Karpas-422 (cell line): ENCODE measurements at regions not wholly inside any gene's neighbourhood (a gene's known extent, or its start where the extent isn't known, plus 50 kb on each side); places are given as distances from the start of the nearest gene placed in this dataset.
A peak's percentile ranks its signal among the peaks of the same experiment; 100 is the strongest.

Experiments used
- DNase-seq: peaks from one replicate; pipeline ENCODE4 v3.0.0-alpha.2; 2015
- H2AFZ ChIP-seq: fragments of 200-600 bp; sonication (generic); 2 replicates; pipeline ENCODE4 v1.6.1; 2014; ENCODE audit warnings: antibody characterized with exemption, low read length, mixed read lengths
- H3K27ac ChIP-seq: fragments of 200-600 bp; sonication (generic); 2 replicates; pipeline ENCODE4 v1.5.1; 2014; ENCODE audit warnings: mild to moderate bottlenecking, low read length, moderate library complexity
- H3K27me3 ChIP-seq: fragments of 200-600 bp; sonication (generic); 2 replicates; pipeline ENCODE4 v1.6.1; 2014; ENCODE audit warnings: low read length, mixed read lengths
- H3K36me3 ChIP-seq: fragments of 200-600 bp; sonication (generic); 2 replicates; pipeline ENCODE4 v1.6.1; 2014; ENCODE audit warnings: low read length, mixed read lengths; ENCODE audit not compliant: insufficient read depth
- H3K4me1 ChIP-seq: fragments of 200-600 bp; sonication (generic); 2 replicates; pipeline ENCODE4 v1.6.1; 2014; ENCODE audit warnings: mild to moderate bottlenecking, low read length, mixed read lengths
- H3K4me2 ChIP-seq: fragments of 200-600 bp; sonication (generic); 2 replicates; pipeline ENCODE4 v1.6.1; 2014; ENCODE audit warnings: low read length, low read depth, mild to moderate bottlenecking; ENCODE audit not compliant: poor library complexity, severe bottlenecking
- H3K4me3 ChIP-seq: fragments of 200-600 bp; sonication (generic); 2 replicates; pipeline ENCODE4 v1.5.1; 2014; ENCODE audit warnings: mild to moderate bottlenecking, antibody characterized with exemption, low read length, mixed read lengths
- H3K79me2 ChIP-seq: fragments of 200-600 bp; sonication (generic); 2 replicates; pipeline ENCODE4 v1.6.1; 2014; ENCODE audit warnings: mild to moderate bottlenecking, low read length, mixed read lengths
- H3K9ac ChIP-seq: fragments of 200-600 bp; sonication (generic); 2 replicates; pipeline ENCODE4 v1.6.0; 2014; ENCODE audit warnings: low read length
- H3K9me2 ChIP-seq: fragments of 200-600 bp; sonication (generic), shearing (Covaris generic); replicated peaks from 2 replicates; pipeline ENCODE4 v1.6.0; 2014; ENCODE audit warnings: mild to moderate bottlenecking, low read length, moderate library complexity; ENCODE audit not compliant: insufficient read depth
- H3K9me3 ChIP-seq: fragments of 300-700, 200-600 bp; sonication (generic); 2 replicates; pipeline ENCODE4 v1.6.1; 2014; ENCODE audit warnings: low read length, mixed read lengths
- H4K20me1 ChIP-seq: fragments of 200-600 bp; sonication (generic); 2 replicates; pipeline ENCODE4 v1.6.1; 2014; ENCODE audit warnings: mild to moderate bottlenecking, antibody characterized with exemption, low read length, low read depth; ENCODE audit not compliant: insufficient read depth

DNA sequence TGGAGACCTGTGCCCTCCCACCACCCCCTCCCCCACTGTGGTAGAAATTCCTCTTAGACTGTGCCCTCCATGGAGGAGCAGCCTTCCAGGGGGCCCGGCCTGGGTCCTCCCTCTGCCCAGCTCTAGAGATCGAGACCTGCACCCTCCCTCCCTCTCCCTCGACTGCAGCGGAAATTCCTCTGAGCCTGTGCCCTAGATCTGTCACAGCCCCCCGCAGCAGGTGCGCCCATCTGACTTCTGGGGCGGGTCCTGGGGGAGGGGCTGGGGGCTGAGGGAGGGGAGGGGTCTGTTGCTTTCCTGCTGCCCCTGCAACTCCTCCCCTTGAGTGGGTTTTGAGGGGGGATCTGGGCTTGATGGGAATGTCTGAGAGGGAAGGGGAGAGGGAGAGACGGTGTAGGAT, 177.8 kb upstream of the GSE1 start:
- Histone ChIP-seq H3K4me3 (no peak overlapping the region), H3K4me2 (no peak overlapping the region), H3K36me3 (no peaks in the 10 kb centered on the region), H4K20me1 (no peaks in the 10 kb centered on the region), H3K4me1 (no peaks in the 10 kb centered on the region), H3K27me3 (no peaks in the 10 kb centered on the region), H3K9me3 (no peaks in the 10 kb centered on the region), H3K27ac (no peak overlapping the region), H2AFZ (no peak overlapping the region), H3K79me2 (no peaks in the 10 kb centered on the region), H3K9ac (no peak overlapping the region), H3K9me2 (no peaks in the 10 kb centered on the region)
- no peak for DNase-seq

DNA sequence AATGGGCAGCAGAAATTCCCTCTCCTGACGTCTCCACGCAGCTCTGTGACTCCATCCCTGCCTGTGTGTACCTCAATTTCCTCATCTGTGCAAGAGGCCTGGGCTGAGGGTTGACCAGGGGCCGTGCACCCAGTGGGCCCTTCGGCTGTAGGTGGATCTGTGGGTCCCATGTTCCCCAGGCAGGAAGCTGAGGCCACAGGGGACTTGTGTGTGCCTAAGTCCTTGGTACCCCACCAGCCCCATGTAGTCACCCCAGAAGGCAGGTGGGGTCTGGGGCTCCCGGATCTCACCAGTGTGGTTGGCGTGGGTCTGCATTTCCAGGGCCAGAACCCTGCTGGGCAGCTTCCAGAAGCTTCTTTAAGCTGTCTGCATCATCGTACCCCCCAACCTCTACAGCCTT, 177.4 kb upstream of the GSE1 start:
- H3K4me3 ChIP-seq: no peak overlapping the region
- no peak overlapping the region for H3K9ac ChIP-seq
- H3K9me3 ChIP-seq: no peaks in the 10 kb centered on the region
- H3K4me2 ChIP-seq: no peak overlapping the region
- H3K27me3 ChIP-seq: no peaks in the 10 kb centered on the region
- H3K4me1 ChIP-seq: no peaks in the 10 kb centered on the region
- H3K9me2 ChIP-seq: no peaks in the 10 kb centered on the region
- no peak for DNase-seq
- H4K20me1 ChIP-seq: no peaks in the 10 kb centered on the region
- H3K79me2 ChIP-seq: no peaks in the 10 kb centered on the region
- no peaks in the 10 kb centered on the region for H3K36me3 ChIP-seq
- H2AFZ ChIP-seq: no peak overlapping the region
- H3K27ac ChIP-seq: no peak overlapping the region

DNA sequence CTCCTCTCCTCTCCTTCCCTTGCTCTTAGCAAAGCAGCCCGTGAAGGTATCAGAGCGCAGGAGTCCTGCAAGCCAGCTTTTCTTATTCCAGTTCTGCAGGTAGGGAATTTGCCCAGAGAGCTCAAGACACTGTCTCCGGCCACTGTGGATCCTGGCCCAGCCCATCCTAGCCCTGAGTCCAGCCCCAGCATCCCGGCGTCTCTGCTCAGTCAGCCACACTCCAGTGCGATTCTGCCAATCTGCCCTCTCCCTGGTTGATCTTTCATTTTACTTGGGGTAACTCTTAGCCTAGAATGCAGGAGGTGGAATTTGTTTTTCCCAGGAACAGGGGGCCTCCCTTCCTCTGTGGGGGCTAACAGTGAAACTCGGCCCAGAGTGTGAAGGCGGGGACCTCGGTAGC, 176.9 kb upstream of the GSE1 start:
- Histone ChIP-seq H3K36me3 (no peaks in the 10 kb centered on the region), H3K27me3 (no peaks in the 10 kb centered on the region), H3K9me2 (no peaks in the 10 kb centered on the region), H3K4me3 (no peak overlapping the region), H3K4me1 (no peaks in the 10 kb centered on the region), H3K9ac (no peak overlapping the region), H3K79me2 (no peaks in the 10 kb centered on the region), H4K20me1 (no peaks in the 10 kb centered on the region), H2AFZ (no peak overlapping the region), H3K4me2 (no peak overlapping the region), H3K9me3 (no peaks in the 10 kb centered on the region), H3K27ac (no peak overlapping the region)
- no peak for DNase-seq

DNA sequence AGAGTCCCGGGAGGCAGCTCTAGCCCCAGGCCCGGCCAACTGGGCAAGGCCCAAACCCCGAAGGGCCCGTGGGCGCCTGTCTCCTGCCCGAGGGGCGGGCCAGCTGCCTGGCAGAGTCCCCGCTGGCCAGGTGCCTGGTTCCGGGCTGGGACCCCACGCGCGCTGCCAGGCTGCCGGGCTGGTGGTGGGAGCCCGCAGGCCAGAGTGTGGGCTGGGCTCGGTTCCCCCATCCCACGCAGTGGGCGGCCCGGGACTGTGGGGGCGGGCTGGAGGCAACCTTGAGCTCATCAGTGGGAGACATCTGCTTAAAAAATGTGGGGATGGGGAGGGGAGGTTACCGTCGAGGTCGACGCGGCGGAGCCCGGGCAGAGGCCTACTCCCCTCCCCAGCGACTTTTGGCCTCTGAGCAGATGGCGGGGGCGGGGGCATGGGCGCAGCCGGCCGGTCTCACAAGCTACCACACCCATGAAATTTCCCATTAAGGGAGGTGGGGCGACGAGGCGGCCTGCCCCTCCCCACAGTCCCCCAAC, 176.4 kb upstream of the GSE1 start:
- no peaks in the 10 kb centered on the region for H3K4me1 ChIP-seq
- H3K27me3 ChIP-seq: no peaks in the 10 kb centered on the region
- no peaks in the 10 kb centered on the region for H3K9me3 ChIP-seq
- H3K36me3 ChIP-seq: no peaks in the 10 kb centered on the region
- no peaks in the 10 kb centered on the region for H3K9me2 ChIP-seq
- DNase-seq: no peak
- H4K20me1 ChIP-seq: no peaks in the 10 kb centered on the region
- H3K4me3 ChIP-seq: no peak overlapping the region
- no peak overlapping the region for H3K9ac ChIP-seq
- no peaks in the 10 kb centered on the region for H3K79me2 ChIP-seq
- H2AFZ ChIP-seq: no peak overlapping the region
- no peak overlapping the region for H3K27ac ChIP-seq
- no peak overlapping the region for H3K4me2 ChIP-seq

DNA sequence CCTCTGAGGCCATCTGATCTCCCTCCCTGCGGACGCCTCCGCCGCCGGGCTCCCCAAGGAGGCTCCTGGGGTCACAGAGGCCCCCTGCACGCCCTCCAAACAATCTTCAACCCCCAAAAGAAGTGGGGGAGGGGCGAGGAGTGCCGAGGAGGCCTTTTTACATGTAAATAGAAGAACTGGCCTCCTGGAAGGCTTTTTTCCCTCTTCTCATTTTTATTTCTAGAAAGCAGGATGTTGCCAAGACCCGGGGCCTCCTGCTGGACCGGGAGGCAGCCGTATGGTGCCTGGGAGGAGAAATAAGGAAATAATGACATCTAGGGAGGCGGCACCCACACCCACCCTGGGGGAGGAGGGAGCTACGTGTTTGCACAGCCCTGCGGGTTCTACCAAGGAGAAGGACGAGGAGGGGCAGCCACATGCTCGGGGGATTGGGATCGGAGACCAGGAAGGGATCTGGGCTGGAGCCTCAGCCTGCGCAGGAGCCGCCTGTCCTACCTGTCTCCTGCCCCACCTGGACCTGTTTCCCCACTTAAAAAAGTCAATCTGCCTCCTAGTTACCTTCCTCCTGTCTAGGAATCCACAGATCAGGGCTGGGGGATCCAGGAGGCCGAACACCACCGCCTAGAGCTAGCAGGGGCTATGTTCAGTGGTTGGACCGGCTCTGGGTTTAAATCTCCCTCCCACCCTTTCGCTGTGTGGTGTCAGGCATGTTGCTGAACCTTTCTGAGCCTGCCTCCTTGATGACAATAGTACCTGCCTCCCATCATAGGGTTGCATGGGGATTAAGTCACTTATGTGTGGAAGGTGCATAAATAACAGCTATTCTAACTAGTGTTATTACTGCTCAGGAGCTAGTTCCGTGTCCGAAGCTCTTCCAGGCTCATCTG, 175.7 kb upstream of the GSE1 start:
- no peaks in the 10 kb centered on the region for H3K79me2 ChIP-seq
- no peak overlapping the region for H3K9ac ChIP-seq
- DNase-seq: no peak
- H3K4me3 ChIP-seq: no peak overlapping the region
- H4K20me1 ChIP-seq: no peaks in the 10 kb centered on the region
- no peak overlapping the region for H2AFZ ChIP-seq
- no peaks in the 10 kb centered on the region for H3K36me3 ChIP-seq
- H3K9me2 ChIP-seq: no peaks in the 10 kb centered on the region
- H3K4me2 ChIP-seq: no peak overlapping the region
- H3K27ac ChIP-seq: no peak overlapping the region
- no peaks in the 10 kb centered on the region for H3K27me3 ChIP-seq
- no peaks in the 10 kb centered on the region for H3K4me1 ChIP-seq
- H3K9me3 ChIP-seq: no peaks in the 10 kb centered on the region

DNA sequence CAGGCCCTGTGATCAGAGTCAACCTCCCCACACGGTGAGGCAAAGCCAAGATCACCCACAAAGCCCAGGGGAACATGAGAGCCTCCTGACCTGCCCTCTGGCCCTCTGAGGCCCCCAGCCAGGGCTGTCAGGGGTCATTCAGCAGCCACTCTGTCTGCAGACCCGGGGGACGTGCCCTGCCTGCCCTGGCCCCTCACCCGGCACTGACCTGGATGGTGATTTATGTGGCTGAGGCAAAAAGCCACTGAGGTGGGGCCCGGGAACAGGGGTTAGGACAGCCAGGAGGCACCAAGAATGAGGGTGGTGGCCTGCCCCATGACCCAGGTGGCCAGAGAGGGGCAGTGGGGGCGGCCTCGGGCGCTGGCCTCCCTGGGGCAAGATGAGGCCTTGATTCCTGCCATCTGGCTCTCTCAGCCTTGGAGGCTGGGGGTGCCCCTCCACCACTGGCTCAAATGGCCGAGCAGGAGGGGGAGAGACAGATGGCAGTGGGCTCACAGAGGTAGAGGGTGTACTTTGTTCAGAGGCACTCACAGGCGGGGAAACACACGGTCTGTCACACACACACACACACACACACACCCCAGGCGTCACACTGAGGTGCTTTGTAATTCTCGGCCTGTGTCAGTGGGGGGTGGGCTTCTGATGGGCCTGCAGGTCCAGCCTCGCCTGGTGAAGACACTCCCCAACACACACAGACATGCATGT, 174.0 kb upstream of the GSE1 start:
- H3K4me1 ChIP-seq: no peaks in the 10 kb centered on the region
- DNase-seq: no peak

DNA sequence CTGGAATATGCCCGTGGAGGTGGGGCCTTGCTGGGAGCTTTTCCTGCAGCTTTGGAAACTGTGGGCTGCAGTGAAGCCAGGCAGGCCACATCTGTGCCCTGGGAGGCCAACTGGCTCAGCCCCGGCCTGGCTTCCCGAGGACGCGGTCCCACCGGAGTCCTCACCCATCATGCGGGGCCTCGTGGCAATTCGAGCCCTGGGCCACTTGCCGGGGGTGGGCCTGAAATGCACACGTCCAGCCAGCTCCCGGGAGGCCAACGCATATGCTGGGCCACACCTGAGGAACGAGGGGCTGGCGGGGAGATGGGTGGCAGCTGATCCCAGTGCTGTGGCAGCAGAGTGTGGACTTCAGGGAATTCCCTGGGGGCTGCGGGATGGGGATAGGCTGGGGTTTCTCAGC, 172.4 kb upstream of the GSE1 start:
- no peak overlapping the region for H3K4me2 ChIP-seq
- peaks cover 4% of the 10 kb centered on the region for H3K4me1 ChIP-seq
- H3K27me3 ChIP-seq: no peaks in the 10 kb centered on the region
- no peak overlapping the region for H2AFZ ChIP-seq
- H3K79me2 ChIP-seq: no peaks in the 10 kb centered on the region
- no peak overlapping the region for H3K27ac ChIP-seq
- H3K4me3 ChIP-seq: no peak overlapping the region
- no peaks in the 10 kb centered on the region for H3K9me2 ChIP-seq
- DNase-seq: no peak
- H3K9me3 ChIP-seq: no peaks in the 10 kb centered on the region
- H3K36me3 ChIP-seq: no peaks in the 10 kb centered on the region
- no peak overlapping the region for H3K9ac ChIP-seq
- H4K20me1 ChIP-seq: no peaks in the 10 kb centered on the region; the same call in 1 of the 2 replicates

More for the DNA sequence above, 174.0 kb upstream of the GSE1 start:
- H3K27me3 ChIP-seq: no peaks in the 10 kb centered on the region
- H3K4me3 ChIP-seq: no peak overlapping the region
- H3K27ac ChIP-seq: no peak overlapping the region
- no peak overlapping the region for H3K4me2 ChIP-seq
- H2AFZ ChIP-seq: no peak overlapping the region
- H4K20me1 ChIP-seq: no peaks in the 10 kb centered on the region
- H3K9me3 ChIP-seq: no peaks in the 10 kb centered on the region
- no peaks in the 10 kb centered on the region for H3K36me3 ChIP-seq
- H3K9ac ChIP-seq: no peak overlapping the region
- H3K79me2 ChIP-seq: no peaks in the 10 kb centered on the region
- no peaks in the 10 kb centered on the region for H3K9me2 ChIP-seq

DNA sequence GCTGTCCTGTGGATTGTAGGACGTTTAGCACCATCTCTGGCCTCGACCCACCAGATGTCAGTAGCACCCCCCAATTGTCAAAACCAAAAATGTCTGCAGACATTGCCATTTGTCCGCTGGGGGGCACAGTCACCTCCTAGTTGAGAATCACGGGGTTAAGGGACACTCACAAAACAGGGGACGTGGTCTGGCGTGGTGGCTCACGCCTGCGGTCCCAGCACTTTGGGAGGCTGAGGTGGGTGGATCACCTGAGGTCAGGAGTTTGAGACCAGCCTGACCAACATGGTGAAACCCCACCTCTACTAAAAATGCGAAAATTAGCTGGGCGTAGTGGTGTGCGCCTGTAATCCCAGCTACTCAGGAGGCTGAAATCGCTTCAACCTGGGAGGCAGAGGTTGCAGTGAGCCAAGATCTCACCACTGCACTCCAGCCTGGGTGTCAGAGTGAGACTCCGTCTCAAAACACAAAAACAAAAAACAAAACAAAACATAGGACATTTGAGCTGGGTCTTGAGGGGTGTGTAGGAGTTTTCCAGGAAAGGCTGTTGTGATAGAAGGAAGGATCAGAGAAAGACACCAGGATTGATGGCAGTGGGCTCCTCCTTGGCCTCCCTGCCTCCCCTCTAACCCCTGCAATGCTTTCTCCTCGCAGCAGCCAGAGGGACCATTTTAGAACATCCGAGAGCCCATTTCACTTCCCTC, 171.8 kb upstream of the GSE1 start:
- Histone ChIP-seq H2AFZ (no peak overlapping the region), H3K9ac (no peak overlapping the region), H3K27me3 (no peaks in the 10 kb centered on the region), H3K9me2 (no peaks in the 10 kb centered on the region), H3K79me2 (no peaks in the 10 kb centered on the region), H3K4me2 (no peak overlapping the region), H3K4me3 (no peak overlapping the region), H3K4me1 (peaks cover 4% of the 10 kb centered on the region), H4K20me1 (no peaks in the 10 kb centered on the region; the same call in 1 of the 2 replicates), H3K9me3 (no peaks in the 10 kb centered on the region), H3K36me3 (no peaks in the 10 kb centered on the region), H3K27ac (no peak overlapping the region)
- peak; percentile 80 for DNase-seq
